ENCODE measurements at regions not wholly inside any gene's neighbourhood (a gene's known extent, or its start where the extent isn't known, plus 50 kb on each side); places are given as distances from the start of the nearest gene placed in this dataset.

DNA sequence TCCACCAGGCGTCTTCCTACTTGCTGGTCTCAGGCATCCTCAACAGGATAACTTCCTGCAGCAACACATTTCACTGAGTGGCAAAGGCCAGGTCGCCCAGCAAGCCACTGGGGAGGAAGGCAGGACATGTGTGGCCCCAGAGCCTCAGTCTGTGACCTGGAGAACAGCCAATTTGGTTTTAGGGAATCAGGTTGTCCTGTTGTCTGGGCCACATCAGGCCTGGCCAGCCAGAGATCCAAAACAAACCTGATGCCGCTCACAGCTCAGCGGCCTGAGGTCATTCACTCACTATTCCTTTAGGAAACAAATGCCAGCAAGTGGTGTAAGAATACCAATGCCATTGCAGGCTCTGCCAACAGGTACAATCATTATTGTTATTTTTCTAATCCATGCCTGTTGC, 210.7 kb downstream of the VAPA start:
- Histone ChIP-seq H3K4me1 (ENCODE audit: control insufficient read depth in 5 of 5, insufficient read depth in 5 of 5, low read length in 5 of 5) (peaks cover 4 to 38% (median 7%) of the 10 kb centered on the region in 5 donors), H3K9ac (ENCODE audit: insufficient read depth in 1 of 2, low read length in 2 of 2) (no peak overlapping the region), H3K9me3 (ENCODE audit: control insufficient read depth in 4 of 4, insufficient read depth in 3 of 4, low read length in 3 of 4) (peaks cover 0 to 3% (median 1%) of the 10 kb centered on the region in 4 donors), H3K36me3 (ENCODE audit: control insufficient read depth in 4 of 4, insufficient read depth in 4 of 4, low read length in 4 of 4) (no peaks in the 10 kb centered on the region), H3K4me3 (no peak overlapping the region), H3K27ac (ENCODE audit: low read depth in 1 of 2, low read length in 1 of 2) (no peak overlapping the region), H3K27me3 (ENCODE audit: control insufficient read depth in 3 of 3, insufficient read depth in 3 of 3, low read length in 2 of 3) (no peaks in the 10 kb centered on the region)
- TF ChIP-seq, protein P1, sequence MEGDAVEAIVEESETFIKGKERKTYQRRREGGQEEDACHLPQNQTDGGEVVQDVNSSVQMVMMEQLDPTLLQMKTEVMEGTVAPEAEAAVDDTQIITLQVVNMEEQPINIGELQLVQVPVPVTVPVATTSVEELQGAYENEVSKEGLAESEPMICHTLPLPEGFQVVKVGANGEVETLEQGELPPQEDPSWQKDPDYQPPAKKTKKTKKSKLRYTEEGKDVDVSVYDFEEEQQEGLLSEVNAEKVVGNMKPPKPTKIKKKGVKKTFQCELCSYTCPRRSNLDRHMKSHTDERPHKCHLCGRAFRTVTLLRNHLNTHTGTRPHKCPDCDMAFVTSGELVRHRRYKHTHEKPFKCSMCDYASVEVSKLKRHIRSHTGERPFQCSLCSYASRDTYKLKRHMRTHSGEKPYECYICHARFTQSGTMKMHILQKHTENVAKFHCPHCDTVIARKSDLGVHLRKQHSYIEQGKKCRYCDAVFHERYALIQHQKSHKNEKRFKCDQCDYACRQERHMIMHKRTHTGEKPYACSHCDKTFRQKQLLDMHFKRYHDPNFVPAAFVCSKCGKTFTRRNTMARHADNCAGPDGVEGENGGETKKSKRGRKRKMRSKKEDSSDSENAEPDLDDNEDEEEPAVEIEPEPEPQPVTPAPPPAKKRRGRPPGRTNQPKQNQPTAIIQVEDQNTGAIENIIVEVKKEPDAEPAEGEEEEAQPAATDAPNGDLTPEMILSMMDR (IDR thresholded peaks at IDR 0.05; ENCODE audit: control extremely low read depth, extremely low read depth) = no peak
- ATAC-seq (ENCODE audit: insufficient read depth, low FRiP score) = no peak
- no peak for DNase-seq
- WGBS, 2 donors = 86 to 95% methylated on average over 4 of the region's 4 CpGs

GRCh38 chr18:10124967-10125366, 211.2 kb downstream of the VAPA start:
- Histone ChIP-seq H3K27ac (ENCODE audit: low read depth in 1 of 2, low read length in 1 of 2) (no peak overlapping the region), H3K4me3 (no peak overlapping the region), H3K9ac (ENCODE audit: insufficient read depth in 1 of 2, low read length in 2 of 2) (no peak overlapping the region), H3K36me3 (ENCODE audit: control insufficient read depth in 4 of 4, insufficient read depth in 4 of 4, low read length in 4 of 4) (no peaks in the 10 kb centered on the region), H3K4me1 (ENCODE audit: control insufficient read depth in 5 of 5, insufficient read depth in 5 of 5, low read length in 5 of 5) (peaks cover 4 to 38% (median 7%) of the 10 kb centered on the region in 5 donors), H3K27me3 (ENCODE audit: control insufficient read depth in 3 of 3, insufficient read depth in 3 of 3, low read length in 2 of 3) (no peaks in the 10 kb centered on the region), H3K9me3 (ENCODE audit: control insufficient read depth in 4 of 4, insufficient read depth in 3 of 4, low read length in 3 of 4) (peaks cover 0 to 2% (median 0%) of the 10 kb centered on the region in 4 donors)
- 90 to 93% methylated on average over 3 of the region's 3 CpGs for WGBS, 2 donors
- ATAC-seq (ENCODE audit: insufficient read depth, low FRiP score) (no peak), DNase-seq (no peak)
- TF ChIP-seq, protein P1 (IDR thresholded peaks at IDR 0.05; ENCODE audit: control extremely low read depth, extremely low read depth) = no peak

DNA sequence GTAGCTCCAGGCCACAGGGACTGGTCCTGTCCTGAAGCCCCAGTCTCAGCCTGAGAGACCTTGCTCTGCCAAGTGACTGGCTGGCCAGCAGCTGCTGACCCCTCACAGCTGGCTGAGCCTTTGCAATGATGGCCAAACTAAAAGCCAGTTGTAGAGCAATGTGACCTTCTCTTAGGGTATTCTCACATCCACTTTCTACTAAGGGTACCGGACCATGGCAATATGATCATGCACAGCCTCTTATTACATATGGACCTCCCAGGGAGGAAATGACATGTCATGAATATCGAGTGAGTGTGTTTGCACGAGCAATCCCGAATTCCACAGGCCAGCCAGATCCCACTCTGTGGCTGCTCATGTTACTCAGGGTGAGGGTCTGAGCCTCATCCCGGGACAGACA, 213.9 kb downstream of the VAPA start:
- Histone ChIP-seq H3K4me1 (ENCODE audit: control insufficient read depth in 5 of 5, insufficient read depth in 5 of 5, low read length in 5 of 5) (peaks cover 0 to 30% (median 17%) of the 10 kb centered on the region in 5 donors), H3K36me3 (ENCODE audit: control insufficient read depth in 4 of 4, insufficient read depth in 4 of 4, low read length in 4 of 4) (no peaks in the 10 kb centered on the region), H3K27me3 (ENCODE audit: control insufficient read depth in 3 of 3, insufficient read depth in 3 of 3, low read length in 2 of 3) (no peaks in the 10 kb centered on the region), H3K9ac (ENCODE audit: insufficient read depth in 1 of 2, low read length in 2 of 2) (no peak overlapping the region), H3K27ac (ENCODE audit: low read depth in 1 of 2, low read length in 1 of 2) (no peak overlapping the region), H3K9me3 (ENCODE audit: control insufficient read depth in 4 of 4, insufficient read depth in 3 of 4, low read length in 3 of 4) (peaks cover 0 to 2% (median 0%) of the 10 kb centered on the region in 4 donors), H3K4me3 (no peak overlapping the region)
- ATAC-seq (ENCODE audit: insufficient read depth, low FRiP score) = no peak
- DNase-seq = peak; percentile 31 to 58 (median 38)
- TF ChIP-seq, protein P1 (IDR thresholded peaks at IDR 0.05; ENCODE audit: control extremely low read depth, extremely low read depth) = no peak
- 74 to 78% methylated on average over 5 of the region's 5 CpGs for WGBS, 2 donors

- no peaks in the 10 kb centered on the region for H3K36me3 ChIP-seq (ENCODE audit: control insufficient read depth in 4 of 4, insufficient read depth in 4 of 4, low read length in 4 of 4)
- no peak overlapping the region for H3K4me3 ChIP-seq
- ATAC-seq (ENCODE audit: insufficient read depth, low FRiP score) (no peak), DNase-seq (no peak)
- peaks cover 0 to 21% (median 16%) of the 10 kb centered on the region in 5 donors for H3K4me1 ChIP-seq (ENCODE audit: control insufficient read depth in 5 of 5, insufficient read depth in 5 of 5, low read length in 5 of 5)
- no peak overlapping the region for H3K27ac ChIP-seq (ENCODE audit: low read depth in 1 of 2, low read length in 1 of 2)
- TF ChIP-seq, protein P1 (IDR thresholded peaks at IDR 0.05; ENCODE audit: control extremely low read depth, extremely low read depth) = no peak
- WGBS, 2 donors = 93 to 94% methylated on average over 8 of the region's 8 CpGs
- no peaks in the 10 kb centered on the region for H3K27me3 ChIP-seq (ENCODE audit: control insufficient read depth in 3 of 3, insufficient read depth in 3 of 3, low read length in 2 of 3)
- peaks cover 0 to 2% (median 0%) of the 10 kb centered on the region in 4 donors for H3K9me3 ChIP-seq (ENCODE audit: control insufficient read depth in 4 of 4, insufficient read depth in 3 of 4, low read length in 3 of 4)
- H3K9ac ChIP-seq (ENCODE audit: insufficient read depth in 1 of 2, low read length in 2 of 2) = no peak overlapping the region
Measured at GRCh38 chr18:10128921-10129501, 215.2 kb downstream of the VAPA start.
